IMR-90 (cell line): ENCODE measurements at regions not wholly inside any gene's neighbourhood (a gene's known extent, or its start where the extent isn't known, plus 50 kb on each side); places are given as distances from the start of the nearest gene placed in this dataset.

Source experiments
- ATAC-seq: fragments of 200-7000 bp; cut with Tn5 transposase; 2 replicates; pipeline ENCODE4 v1.9.1; 2020; ENCODE audit warnings: low read depth, mild to moderate bottlenecking, moderate library complexity
- BruUV-seq: library from RNA; stranded (reverse); fragments of 400-500 nt; replicated peaks from 2 replicates; lab custom pipeline; 2021; lab: Mats Ljungman, UMichigan
- CTCF ChIA-PET: fragments of 300-600 bp; formaldehyde crosslinking; extraction: SDS; loops from one replicate; lab custom pipeline; 2021; ENCODE audit warnings: antibody characterized with exemption; lab: Yijun Ruan, JAX
- POLR2A ChIA-PET: fragments of 300-600 bp; sonication (Branson Sonifier 250); formaldehyde crosslinking; loops from one replicate; lab custom pipeline; 2022; ENCODE audit warnings: antibody characterized with exemption; ENCODE audit not compliant: unreplicated experiment; lab: Charles Lee
- DNase-seq: peaks from one replicate; pipeline ENCODE4 v3.0.0; 2013
- H2AFZ ChIP-seq: replicated peaks from 2 replicates; pipeline ENCODE3; 2013; ENCODE audit warnings: low read length, mild to moderate bottlenecking; ENCODE audit not compliant: poor library complexity
- H2AK5ac ChIP-seq: 2 replicates; pipeline ENCODE4 v1.6.1; 2013; ENCODE audit warnings: low read depth, low read length, inconsistent platforms
- H2AK9ac ChIP-seq: replicated peaks from 2 replicates; pipeline ENCODE3; 2013; ENCODE audit warnings: mild to moderate bottlenecking, low read depth, low read length, moderate library complexity; ENCODE audit not compliant: poor library complexity
- H2BK120ac ChIP-seq: 2 replicates; pipeline ENCODE4 v1.6.1; 2013; ENCODE audit warnings: low read depth, low read length, inconsistent platforms
- H2BK15ac ChIP-seq: 3 replicates; pipeline ENCODE4 v1.6.1; 2013; ENCODE audit warnings: low read depth, low read length, inconsistent platforms
- H2BK20ac ChIP-seq: 2 replicates; pipeline ENCODE4 v1.6.1; 2013; ENCODE audit warnings: low read depth, mild to moderate bottlenecking, inconsistent platforms, low read length, moderate library complexity
- H2BK5ac ChIP-seq: 2 replicates; pipeline ENCODE4 v1.6.1; 2013; ENCODE audit warnings: mild to moderate bottlenecking, low read depth, low read length, inconsistent platforms; ENCODE audit not compliant: poor library complexity, severe bottlenecking
- H3K14ac ChIP-seq: replicated peaks from 2 replicates; pipeline ENCODE4 v1.6.1; 2013; ENCODE audit warnings: low read depth, low read length, inconsistent platforms
- H3K18ac ChIP-seq: 2 replicates; pipeline ENCODE4 v1.6.1; 2013; ENCODE audit warnings: low read depth, low read length, control low read depth
- H3K23ac ChIP-seq: 2 replicates; pipeline ENCODE4 v1.6.1; 2013; ENCODE audit warnings: low read depth, low read length, inconsistent platforms
- H3K27ac ChIP-seq: 2 replicates; pipeline ENCODE4 v1.5.1; 2013; ENCODE audit warnings: mild to moderate bottlenecking, control low read depth, low read length; ENCODE audit not compliant: insufficient read depth
- H3K27me3 ChIP-seq: 2 replicates; pipeline ENCODE4 v1.6.1; 2013; ENCODE audit warnings: low read length; ENCODE audit not compliant: control insufficient read depth, insufficient read depth
- H3K36me3 ChIP-seq: 2 replicates; pipeline ENCODE4 v1.6.1; 2013; ENCODE audit warnings: low read length, mixed read lengths; ENCODE audit not compliant: control insufficient read depth, insufficient read depth
- H3K4ac ChIP-seq: 2 replicates; pipeline ENCODE4 v1.6.1; 2013; ENCODE audit warnings: low read depth, low read length, inconsistent platforms
- H3K4me1 ChIP-seq: 2 replicates; pipeline ENCODE4 v1.6.1; 2013; ENCODE audit warnings: low read length, mixed read lengths; ENCODE audit not compliant: control insufficient read depth, insufficient read depth
- H3K4me2 ChIP-seq: 2 replicates; pipeline ENCODE4 v1.6.1; 2013; ENCODE audit warnings: low read depth, mild to moderate bottlenecking, control low read depth, low read length, moderate library complexity
- H3K4me3 ChIP-seq: 2 replicates; pipeline ENCODE4 v1.5.1; 2013; ENCODE audit warnings: low read depth, mild to moderate bottlenecking, control low read depth, low read length, moderate library complexity; ENCODE audit not compliant: insufficient read depth
- H3K56ac ChIP-seq: 2 replicates; pipeline ENCODE4 v1.6.1; 2013; ENCODE audit warnings: low read length, inconsistent platforms; ENCODE audit not compliant: insufficient read depth; ENCODE audit errors: extremely low read depth
- H3K79me1 ChIP-seq, 2 experiments: 2 replicates each; pipeline ENCODE4 v1.6.1; 2013; ENCODE audit warnings: low read length in 2 of 2, inconsistent platforms in 1 of 2, low read depth in 1 of 2
- H3K9ac ChIP-seq: 2 replicates; pipeline ENCODE4 v1.6.1; 2013; ENCODE audit warnings: low read depth, low read length, control low read depth
- H3K9me1 ChIP-seq: 2 replicates; pipeline ENCODE4 v1.6.1; 2013; ENCODE audit warnings: low read length, inconsistent platforms; ENCODE audit not compliant: insufficient read depth
- H3K9me3 ChIP-seq: 2 replicates; pipeline ENCODE4 v1.6.1; 2013; ENCODE audit warnings: low read length; ENCODE audit not compliant: control insufficient read depth, insufficient read depth
- H4K20me1 ChIP-seq: 2 replicates; pipeline ENCODE4 v1.6.1; 2013; ENCODE audit warnings: low read length, inconsistent platforms; ENCODE audit not compliant: insufficient read depth
- H4K5ac ChIP-seq: 2 replicates; pipeline ENCODE4 v1.6.1; 2013; ENCODE audit warnings: mild to moderate bottlenecking, low read depth, low read length, control low read depth
- H4K8ac ChIP-seq, 2 experiments: 2 replicates each; pipeline ENCODE4 v1.6.1; 2013; ENCODE audit warnings: low read depth in 2 of 2, low read length in 2 of 2, control low read depth in 1 of 2, inconsistent platforms in 1 of 2
- H4K91ac ChIP-seq: 2 replicates; pipeline ENCODE4 v1.6.1; 2013; ENCODE audit warnings: low read depth, low read length, inconsistent platforms; ENCODE audit not compliant: insufficient read depth
- FOS ChIP-seq: fragments of 150-350 bp; IDR thresholded peaks from 2 replicates; pipeline ENCODE4 v1.6.1; 2016; ENCODE audit warnings: low read depth, low read length
- MAFK ChIP-seq: IDR thresholded peaks from 2 replicates; pipeline ENCODE4 v1.6.1; 2012; ENCODE audit warnings: low read depth, low read length, improper control_type of control experiment
- WGBS, 2 experiments: methylation state at CpG; one replicate each; pipeline versions ENCODE4 v1.1.5 to v1.1.7; 2013; ENCODE audit warnings: missing lambda C conversion rate in 2 of 2; ENCODE audit not compliant: insufficient read length in 1 of 2; ENCODE audit errors: extremely low coverage in 2 of 2; 5-methylcytosine and 5-hydroxymethylcytosine counted together
- dilution Hi-C: fragments of 300-500 bp; cut with HindIII; formaldehyde crosslinking; loops from one replicate; pipeline ENCODE4 v1.14.3; 2018; ENCODE audit warnings: low sequenced_read_pairs; ENCODE audit not compliant: unreplicated experiment
- in situ Hi-C: fragments of 300-500 bp; cut with MboI; formaldehyde crosslinking; loops from 3 replicates; pipeline ENCODE4 v1.14.3; 2019; ENCODE audit warnings: low sequenced_read_pairs, inconsistent platforms, mixed read lengths
- intact Hi-C: fragments of 100-400 bp; cut with micrococcal nuclease; formaldehyde crosslinking; loops from 2 replicates; pipeline ENCODE4 v1.10.0; 2022

GRCh38 chr15:98391568-98391967 is 256.8 kb upstream of the IGF1R start:
- no peak overlapping the region for H2AK5ac ChIP-seq
- dilution Hi-C loops, result no loop called here
- H4K91ac ChIP-seq, result no peak overlapping the region

More at GRCh38 chr15:98391568-98391967, 256.8 kb upstream of the IGF1R start:
- POLR2A ChIA-PET, result no interaction called here
- no peak overlapping the region for H4K5ac ChIP-seq
- no peak overlapping the region for H2AK9ac ChIP-seq
- BruUV-seq, result no TSS peak
- no peaks in the 10 kb centered on the region for H4K20me1 ChIP-seq
- no peak overlapping the region for H3K9ac ChIP-seq
- in situ Hi-C loops, result no loop called here
- H2BK20ac ChIP-seq, result no peak overlapping the region
- no peak overlapping the region for H2BK120ac ChIP-seq
- CTCF ChIA-PET, result interaction anchor here (0.7 kb wide), 1 partner anchor 81 kb away, joined by 3 read pairs; no protein-coding TSS in a partner anchor
- H3K9me3 ChIP-seq, result no peaks in the 10 kb centered on the region
- no peak overlapping the region for H3K23ac ChIP-seq
- TF ChIP-seq MAFK, result no peak
- no peak for TF ChIP-seq FOS
- H4K8ac ChIP-seq, result no peak overlapping the region
- H3K56ac ChIP-seq, result no peak overlapping the region
- no peak overlapping the region for H3K4me2 ChIP-seq
- no peak overlapping the region for H3K27ac ChIP-seq
- ATAC-seq (no peak), DNase-seq (no peak)
- H3K18ac ChIP-seq, result no peak overlapping the region
- H3K4ac ChIP-seq, result no peak overlapping the region
- no peaks in the 10 kb centered on the region for H3K9me1 ChIP-seq
- no peaks in the 10 kb centered on the region for H3K36me3 ChIP-seq
- H3K4me3 ChIP-seq, result no peak overlapping the region
- no peak overlapping the region for H3K14ac ChIP-seq
- H3K27me3 ChIP-seq, result no peaks in the 10 kb centered on the region
- 90% methylated on average over 2 of the region's 7 CpGs; no CpG with 5 or more reads in 1 of the 2 experiments for WGBS, 2 experiments
- no peaks in the 10 kb centered on the region for H3K4me1 ChIP-seq
- intact Hi-C loops, result no loop called here
- H3K79me1 ChIP-seq, result no peaks in the 10 kb centered on the region
- no peak overlapping the region for H2BK5ac ChIP-seq
- H2AFZ ChIP-seq, result no peak overlapping the region
- H2BK15ac ChIP-seq, result no peak overlapping the region
